Activated naive CD4-positive, alpha-beta T cell treated with anti-CD3 and anti-CD28 coated beads, Interleukin-2, amount 50 U/mL, for 24 hours (primary cell): ENCODE measurements at regions not wholly inside any gene's neighbourhood (a gene's known extent, or its start where the extent isn't known, plus 50 kb on each side); places are given as distances from the start of the nearest gene placed in this dataset.

Source experiments
- H3K27ac Mint-ChIP-seq: one replicate; pipeline ENCODE4 v1.8.0; 2021; ENCODE audit warnings: mild to moderate bottlenecking, mixed read lengths
- H3K27me3 Mint-ChIP-seq: one replicate; pipeline ENCODE4 v1.8.0; 2021; ENCODE audit warnings: mixed read lengths
- H3K36me3 Mint-ChIP-seq: one replicate; pipeline ENCODE4 v1.8.0; 2021; ENCODE audit warnings: mixed read lengths
- H3K4me1 Mint-ChIP-seq: one replicate; pipeline ENCODE4 v1.8.0; 2021; ENCODE audit warnings: mixed read lengths
- H3K4me3 Mint-ChIP-seq: one replicate; pipeline ENCODE4 v1.8.0; 2021; ENCODE audit warnings: mild to moderate bottlenecking, mixed read lengths
- H3K9me3 Mint-ChIP-seq: one replicate; pipeline ENCODE4 v1.8.0; 2021; ENCODE audit warnings: mixed read lengths

DNA sequence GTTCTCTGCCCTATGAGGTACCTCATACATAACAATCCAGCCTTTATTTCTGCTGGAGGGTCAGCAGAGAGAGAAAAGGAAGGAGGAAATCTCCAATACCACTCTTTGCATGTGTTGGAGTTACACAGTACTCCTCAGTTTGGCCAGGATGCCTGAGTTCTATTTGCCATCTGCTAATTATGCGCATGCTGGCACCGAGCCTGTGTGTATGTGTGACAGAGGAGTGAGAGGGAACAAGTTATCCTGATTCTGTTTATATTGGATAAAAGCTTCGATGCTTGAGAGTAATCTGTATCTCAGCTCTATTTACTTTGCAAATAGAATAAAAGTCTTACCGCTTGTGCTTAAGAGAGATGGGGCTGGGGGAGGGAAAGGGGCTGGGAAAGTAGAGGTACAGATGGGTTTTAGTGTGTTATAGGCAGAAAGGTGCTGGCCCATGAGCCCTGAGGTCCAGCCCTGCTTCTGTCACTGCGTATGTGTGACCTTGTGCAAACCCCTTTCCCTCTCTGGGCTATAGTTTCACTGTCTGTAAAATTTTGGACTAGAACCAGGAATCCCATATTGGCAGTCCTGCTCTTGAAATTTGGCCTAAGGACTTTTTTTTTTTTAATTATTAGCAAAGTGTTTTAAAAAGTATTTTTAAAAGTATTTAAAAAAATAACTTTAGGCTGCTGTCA, 54.5 kb upstream of the PLXNA2 start:
- Mint-ChIP-seq H3K4me3 (no peak overlapping the region), H3K27me3 (peaks cover 13% of the 10 kb centered on the region), H3K9me3 (no peaks in the 10 kb centered on the region), H3K27ac (no peak overlapping the region), H3K36me3 (no peaks in the 10 kb centered on the region), H3K4me1 (no peaks in the 10 kb centered on the region)

DNA sequence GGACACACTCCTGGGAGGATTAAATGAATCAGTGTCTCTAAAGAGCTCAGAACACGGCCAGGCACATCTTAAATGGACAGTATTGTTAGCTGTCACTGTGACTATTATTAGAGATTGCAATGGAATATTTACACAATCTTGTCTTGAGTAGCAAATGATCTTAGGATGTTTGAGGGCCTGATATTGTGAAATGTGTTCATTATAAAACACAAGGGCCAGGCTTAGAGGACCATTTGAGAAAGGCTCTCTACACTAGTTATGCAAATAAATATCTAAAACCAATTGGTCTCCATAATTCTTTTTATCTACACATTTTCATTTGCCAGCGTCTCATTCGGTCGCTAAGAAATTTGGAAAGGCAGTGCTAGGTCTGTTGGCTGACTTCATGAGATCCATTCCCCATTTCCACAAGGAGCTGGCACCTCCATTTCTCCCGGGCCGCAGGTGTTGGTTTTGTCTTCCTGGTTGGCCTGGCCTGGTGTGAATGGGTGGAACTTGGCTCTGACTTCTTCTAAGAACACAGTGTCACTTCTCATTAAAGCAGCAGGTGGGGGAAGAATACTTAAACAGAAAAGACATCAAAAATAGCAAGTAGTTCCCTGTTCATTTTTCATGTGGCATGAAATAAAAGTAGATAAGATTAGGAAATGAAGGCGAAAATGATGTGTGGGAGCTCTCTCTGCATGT, 56.0 kb upstream of the PLXNA2 start:
- H3K4me3 Mint-ChIP-seq = no peak overlapping the region

GRCh38 chr1:208302699-208303238, 58.6 kb upstream of the PLXNA2 start:
- Mint-ChIP-seq H3K27me3 (peaks cover 7% of the 10 kb centered on the region), H3K36me3 (no peaks in the 10 kb centered on the region), H3K9me3 (no peaks in the 10 kb centered on the region), H3K4me3 (no peak overlapping the region), H3K27ac (no peak overlapping the region), H3K4me1 (no peaks in the 10 kb centered on the region)

More for the DNA sequence above, 56.0 kb upstream of the PLXNA2 start:
- no peaks in the 10 kb centered on the region for H3K4me1 Mint-ChIP-seq
- H3K27me3 Mint-ChIP-seq = peaks cover 9% of the 10 kb centered on the region
- H3K9me3 Mint-ChIP-seq = no peaks in the 10 kb centered on the region
- H3K36me3 Mint-ChIP-seq = no peaks in the 10 kb centered on the region
- H3K27ac Mint-ChIP-seq = no peak overlapping the region

DNA sequence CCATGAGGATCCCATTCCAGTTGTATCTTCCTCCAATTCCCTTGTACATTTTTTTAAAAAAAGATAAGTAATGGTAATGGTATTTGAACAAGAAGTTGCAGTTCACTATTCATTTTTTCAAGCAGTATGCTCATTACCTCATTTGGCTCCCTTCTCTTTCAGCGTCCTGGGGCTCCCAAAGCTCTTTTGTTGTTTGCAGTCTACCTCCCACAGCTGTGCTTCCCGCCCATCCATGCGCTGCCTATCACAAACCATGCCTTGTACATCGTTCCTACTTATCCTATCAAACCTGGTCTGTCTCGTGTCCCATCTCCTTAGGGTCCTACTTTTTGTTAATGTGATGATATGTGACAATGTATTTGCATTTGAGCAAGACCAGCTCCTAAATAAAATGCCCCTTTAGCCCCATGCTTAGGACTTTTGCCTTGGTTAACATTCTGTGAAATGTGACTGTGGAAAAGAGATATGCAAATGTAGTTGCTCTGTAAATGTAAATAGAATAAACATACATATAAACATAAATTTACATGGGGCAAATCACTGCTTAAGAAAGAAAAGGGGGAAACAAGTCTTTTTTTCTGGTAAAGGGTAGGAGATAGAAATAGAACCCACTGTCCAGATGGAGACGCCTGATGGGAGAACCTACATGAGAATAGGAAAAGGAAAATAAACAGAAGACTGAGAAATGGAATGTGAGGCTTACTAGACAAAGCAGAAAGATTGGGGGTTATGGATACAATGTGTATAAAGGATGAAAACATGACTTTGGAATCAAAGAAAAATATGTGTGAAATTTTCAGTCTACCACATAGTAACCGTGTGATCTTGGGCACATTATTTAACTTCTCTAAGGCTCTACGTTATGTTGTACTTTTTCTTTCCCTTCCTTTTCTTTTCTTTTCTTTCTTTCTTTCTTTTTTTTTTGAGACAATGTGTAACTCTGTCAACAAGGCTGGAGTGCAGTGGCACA, 59.8 kb upstream of the PLXNA2 start:
- Mint-ChIP-seq H3K9me3 (no peaks in the 10 kb centered on the region), H3K4me1 (no peaks in the 10 kb centered on the region), H3K36me3 (no peaks in the 10 kb centered on the region), H3K27me3 (peaks cover 7% of the 10 kb centered on the region), H3K27ac (no peak overlapping the region), H3K4me3 (no peak overlapping the region)

DNA sequence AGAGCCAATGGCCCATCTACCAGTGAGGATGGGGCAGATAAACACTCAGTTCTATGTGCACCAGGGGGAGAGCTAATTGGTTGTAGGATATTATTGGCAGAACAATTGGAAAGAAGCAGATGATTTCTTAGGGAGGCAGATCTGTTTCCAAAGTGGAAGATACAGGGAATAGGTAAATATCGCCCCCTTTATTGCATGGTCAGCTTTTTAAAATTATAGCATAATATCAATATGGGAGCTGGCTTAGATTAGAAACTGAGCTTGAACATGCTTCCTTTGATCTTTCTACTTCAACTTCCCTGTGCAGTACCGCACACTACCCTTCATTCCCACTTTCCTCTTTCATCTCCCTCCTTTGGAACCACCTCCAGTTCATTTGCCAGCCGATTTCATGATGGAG, 64.0 kb upstream of the PLXNA2 start:
- no peaks in the 10 kb centered on the region for H3K9me3 Mint-ChIP-seq
- no peak overlapping the region for H3K27ac Mint-ChIP-seq
- peaks cover 4% of the 10 kb centered on the region for H3K27me3 Mint-ChIP-seq
- no peaks in the 10 kb centered on the region for H3K4me1 Mint-ChIP-seq
- no peak overlapping the region for H3K4me3 Mint-ChIP-seq
- H3K36me3 Mint-ChIP-seq = no peaks in the 10 kb centered on the region

- Mint-ChIP-seq H3K4me1 (no peaks in the 10 kb centered on the region), H3K4me3 (no peak overlapping the region), H3K27me3 (peaks cover 8% of the 10 kb centered on the region), H3K36me3 (no peaks in the 10 kb centered on the region), H3K9me3 (no peaks in the 10 kb centered on the region), H3K27ac (no peak overlapping the region)
Observed at GRCh38 chr1:208309771-208310170, 65.6 kb upstream of the PLXNA2 start.

- peaks cover 11% of the 10 kb centered on the region for H3K27me3 Mint-ChIP-seq
- no peak overlapping the region for H3K27ac Mint-ChIP-seq
- no peak overlapping the region for H3K4me3 Mint-ChIP-seq
- no peaks in the 10 kb centered on the region for H3K9me3 Mint-ChIP-seq
- H3K4me1 Mint-ChIP-seq = no peaks in the 10 kb centered on the region
- no peaks in the 10 kb centered on the region for H3K36me3 Mint-ChIP-seq
Observed at GRCh38 chr1:208312706-208313105, 68.5 kb upstream of the PLXNA2 start.

GRCh38 chr1:208314431-208314830, 70.2 kb upstream of the PLXNA2 start:
- Mint-ChIP-seq H3K36me3 (no peaks in the 10 kb centered on the region), H3K9me3 (no peaks in the 10 kb centered on the region), H3K4me1 (no peaks in the 10 kb centered on the region), H3K4me3 (no peak overlapping the region), H3K27ac (no peak overlapping the region), H3K27me3 (peaks cover 15% of the 10 kb centered on the region)

DNA sequence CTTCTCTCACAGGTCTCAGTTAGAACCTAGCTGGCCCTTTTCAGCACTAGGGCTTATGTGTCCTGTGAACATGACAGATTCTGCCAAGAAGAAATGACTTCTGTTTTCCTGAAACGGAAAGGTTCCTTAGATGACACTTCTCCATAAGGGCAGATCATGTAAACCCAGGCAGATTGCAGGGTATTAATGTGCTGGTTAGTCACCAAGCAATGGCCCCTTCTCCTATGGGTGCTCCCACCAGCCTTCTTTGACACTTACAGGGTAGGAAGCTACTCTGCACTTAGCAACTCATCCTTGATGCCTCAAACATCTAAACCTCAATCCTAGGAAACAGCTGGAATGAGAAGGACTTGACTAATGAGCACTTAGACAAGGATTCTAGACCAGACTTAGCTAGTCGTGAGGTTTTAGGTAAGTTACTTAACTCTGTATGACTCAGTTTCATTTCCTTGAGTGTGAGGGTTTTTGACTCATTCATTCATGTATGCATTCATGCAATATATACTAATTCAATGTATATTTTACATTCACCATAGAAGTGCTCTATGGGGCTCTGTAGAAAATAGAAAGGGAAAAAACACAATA, 74.1 kb upstream of the PLXNA2 start:
- H3K27ac Mint-ChIP-seq = no peak overlapping the region
- peaks cover 17% of the 10 kb centered on the region for H3K27me3 Mint-ChIP-seq
- no peak overlapping the region for H3K4me3 Mint-ChIP-seq
- no peaks in the 10 kb centered on the region for H3K36me3 Mint-ChIP-seq
- H3K4me1 Mint-ChIP-seq = no peaks in the 10 kb centered on the region
- no peaks in the 10 kb centered on the region for H3K9me3 Mint-ChIP-seq

DNA sequence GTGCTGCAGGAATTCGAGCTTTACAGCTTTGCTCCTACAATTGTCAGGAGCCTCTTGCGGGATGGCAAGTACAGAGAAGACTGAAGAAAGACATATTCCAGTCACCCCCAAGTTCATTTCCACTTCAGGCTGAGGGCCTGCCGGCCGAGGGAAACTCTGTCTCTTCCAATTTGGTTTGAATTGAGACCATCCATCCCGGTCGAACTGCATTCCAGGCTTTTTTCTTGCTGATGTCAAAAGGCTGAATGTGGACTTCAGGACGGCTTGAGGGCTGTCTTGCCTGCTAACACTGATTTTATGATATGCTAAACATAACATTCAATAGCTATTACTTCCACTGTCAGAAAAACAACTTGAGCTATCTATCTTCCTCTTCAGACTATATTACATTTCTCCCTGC, 79.8 kb upstream of the PLXNA2 start:
- H3K9me3 Mint-ChIP-seq = no peaks in the 10 kb centered on the region

GRCh38 chr1:208326033-208326432, 81.8 kb upstream of the PLXNA2 start:
- Mint-ChIP-seq H3K4me1 (no peaks in the 10 kb centered on the region), H3K27me3 (peaks cover 21% of the 10 kb centered on the region), H3K9me3 (no peaks in the 10 kb centered on the region), H3K4me3 (no peak overlapping the region), H3K27ac (no peak overlapping the region), H3K36me3 (no peaks in the 10 kb centered on the region)

More for the DNA sequence above, 79.8 kb upstream of the PLXNA2 start:
- Mint-ChIP-seq H3K4me1 (no peaks in the 10 kb centered on the region), H3K4me3 (no peak overlapping the region), H3K27ac (no peak overlapping the region), H3K36me3 (no peaks in the 10 kb centered on the region), H3K27me3 (peaks cover 17% of the 10 kb centered on the region)

DNA sequence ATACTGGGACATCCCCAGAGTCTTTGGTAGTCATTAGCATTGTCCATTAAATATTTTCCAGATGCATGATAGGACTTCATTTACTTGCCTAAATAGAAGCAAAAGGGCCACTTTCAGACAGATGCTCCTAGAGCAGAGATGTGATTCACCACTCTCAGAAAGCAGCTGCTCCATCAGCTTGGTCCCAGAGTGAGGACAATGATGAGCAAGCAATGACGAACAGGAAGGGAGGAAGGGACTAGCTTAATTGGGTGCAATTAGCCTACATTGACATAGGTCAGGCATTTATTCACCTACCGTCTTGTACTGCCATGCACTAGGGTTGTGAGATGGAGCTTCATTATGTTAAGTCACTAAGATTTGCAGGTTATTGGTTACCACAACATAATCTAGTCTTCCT, 85.1 kb upstream of the PLXNA2 start:
- H3K9me3 Mint-ChIP-seq = no peaks in the 10 kb centered on the region
- H3K27ac Mint-ChIP-seq = no peak overlapping the region
- H3K4me1 Mint-ChIP-seq = no peaks in the 10 kb centered on the region
- H3K27me3 Mint-ChIP-seq = peaks cover 25% of the 10 kb centered on the region
- no peak overlapping the region for H3K4me3 Mint-ChIP-seq
- no peaks in the 10 kb centered on the region for H3K36me3 Mint-ChIP-seq

GRCh38 chr1:208332036-208332773, 88.0 kb upstream of the PLXNA2 start:
- Mint-ChIP-seq H3K36me3 (no peaks in the 10 kb centered on the region), H3K27ac (no peak overlapping the region), H3K27me3 (peaks cover 29% of the 10 kb centered on the region), H3K4me3 (no peak overlapping the region), H3K9me3 (no peaks in the 10 kb centered on the region), H3K4me1 (no peaks in the 10 kb centered on the region)

DNA sequence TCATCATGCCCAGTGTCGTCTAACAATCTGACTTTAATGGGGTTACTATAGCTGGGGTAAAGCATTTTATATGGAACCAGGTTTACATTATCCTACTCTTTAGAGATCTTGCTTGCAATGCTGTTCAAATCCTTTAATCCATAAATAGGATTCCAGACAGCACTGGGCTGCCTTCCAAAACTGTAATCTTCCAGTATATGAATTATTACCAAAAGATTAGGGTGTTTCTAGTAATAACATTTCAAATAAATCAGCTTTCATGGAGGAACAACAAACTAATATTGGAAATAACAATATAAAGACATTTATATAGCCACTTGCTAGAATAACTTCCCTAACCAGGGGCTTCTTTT, 88.6 kb upstream of the PLXNA2 start:
- no peaks in the 10 kb centered on the region for H3K4me1 Mint-ChIP-seq
- no peaks in the 10 kb centered on the region for H3K36me3 Mint-ChIP-seq
- no peak overlapping the region for H3K4me3 Mint-ChIP-seq
- peaks cover 28% of the 10 kb centered on the region for H3K27me3 Mint-ChIP-seq
- no peak overlapping the region for H3K27ac Mint-ChIP-seq
- no peaks in the 10 kb centered on the region for H3K9me3 Mint-ChIP-seq

DNA sequence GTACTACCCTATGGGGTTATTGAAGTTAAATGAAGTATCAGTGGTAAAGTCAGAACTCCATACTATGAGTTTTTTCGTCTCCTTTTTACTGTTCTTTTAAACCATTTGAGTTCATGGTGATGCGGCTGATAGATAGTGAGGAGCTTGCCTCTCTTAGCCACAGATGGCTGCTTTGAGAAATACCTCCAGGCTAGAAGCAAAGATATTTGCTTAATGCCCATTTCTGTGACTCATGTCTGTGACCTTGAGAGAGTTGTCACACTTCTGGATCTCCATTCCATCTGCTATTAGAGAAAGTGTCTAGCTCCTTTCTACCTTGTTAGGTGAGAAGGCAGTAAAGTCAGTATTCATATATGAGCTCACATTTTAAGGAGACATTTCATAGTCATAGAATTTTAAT, 89.5 kb upstream of the PLXNA2 start:
- no peaks in the 10 kb centered on the region for H3K36me3 Mint-ChIP-seq
- no peaks in the 10 kb centered on the region for H3K4me1 Mint-ChIP-seq
- no peaks in the 10 kb centered on the region for H3K9me3 Mint-ChIP-seq
- peaks cover 28% of the 10 kb centered on the region for H3K27me3 Mint-ChIP-seq
- no peak overlapping the region for H3K4me3 Mint-ChIP-seq
- no peak overlapping the region for H3K27ac Mint-ChIP-seq
